Left cardiac atrium (tissue), 4 donors: ENCODE measurements at regions not wholly inside any gene's neighbourhood (a gene's known extent, or its start where the extent isn't known, plus 50 kb on each side); places are given as distances from the start of the nearest gene placed in this dataset.

ENCODE experiments used
- ATAC-seq, 2 donors: fragments of 200-7000 bp; cut with Tn5 transposase; one replicate each; pipeline ENCODE4 v1.9.1; 2020; ENCODE audit warnings: mild to moderate bottlenecking in 2 of 2, moderate library complexity in 2 of 2
- DNase-seq: peaks from one replicate; pipeline ENCODE4 v3.0.0-alpha.2; 2020
- intact Hi-C, 2 donors: fragments of 100-400 bp; cut with DNase I; formaldehyde crosslinking; loops; one replicate each; pipeline versions ENCODE4 v1.14.1 to v1.15.1; 2022 to 2023
- donor health status: DM: no; HTN: yes; CAD: no.
- donor health status: DM: no; HTN: yes; CAD: no; lungs with severe emphysema.
- donor health status: DM: yes; HTN: yes; CAD: no.
- donor health status: Dilated cardiomyopathy.

DNA sequence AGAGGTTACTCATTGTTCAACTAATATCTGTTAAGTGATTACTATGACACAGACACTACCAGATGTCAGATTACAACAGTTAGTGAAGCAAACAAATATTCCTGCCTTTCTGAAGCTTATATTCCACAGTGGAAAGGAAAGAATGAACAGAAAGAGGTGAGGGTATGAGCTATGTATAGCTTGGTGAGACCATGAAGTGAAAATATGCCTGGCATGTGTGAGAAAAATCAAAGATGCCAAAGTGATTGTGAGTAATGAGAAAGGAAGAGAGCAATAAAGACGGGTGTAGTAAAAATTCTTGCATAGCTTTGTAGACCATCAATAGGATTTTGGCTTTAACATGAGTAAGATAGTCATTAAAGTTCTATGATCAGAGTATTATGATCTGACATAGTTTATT lies 734.5 kb upstream of the NUDT12 start:
- ATAC-seq: no peak
- intact Hi-C loops: no loop called here
- no peak for DNase-seq

DNA sequence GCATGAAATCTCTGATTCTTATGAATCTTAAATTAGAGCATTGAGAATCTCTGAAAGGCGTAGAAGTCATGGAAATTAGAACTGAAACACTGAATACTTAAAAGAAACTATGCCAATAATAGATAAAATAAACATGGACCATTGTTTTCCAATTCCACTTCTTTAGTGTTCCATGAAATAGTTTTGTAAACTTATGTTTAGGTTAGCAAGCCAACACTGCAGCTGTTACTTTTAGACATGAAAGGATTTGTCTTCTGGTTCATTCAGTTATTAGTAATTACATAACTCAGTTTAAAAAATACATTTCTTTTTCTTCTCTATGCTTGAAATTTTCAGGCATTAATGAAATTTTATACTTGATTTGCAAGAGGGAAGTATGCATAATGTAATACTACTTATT lies 733.4 kb upstream of the NUDT12 start:
- DNase-seq (no peak), ATAC-seq (no peak)
- intact Hi-C loops: no loop called here

DNA sequence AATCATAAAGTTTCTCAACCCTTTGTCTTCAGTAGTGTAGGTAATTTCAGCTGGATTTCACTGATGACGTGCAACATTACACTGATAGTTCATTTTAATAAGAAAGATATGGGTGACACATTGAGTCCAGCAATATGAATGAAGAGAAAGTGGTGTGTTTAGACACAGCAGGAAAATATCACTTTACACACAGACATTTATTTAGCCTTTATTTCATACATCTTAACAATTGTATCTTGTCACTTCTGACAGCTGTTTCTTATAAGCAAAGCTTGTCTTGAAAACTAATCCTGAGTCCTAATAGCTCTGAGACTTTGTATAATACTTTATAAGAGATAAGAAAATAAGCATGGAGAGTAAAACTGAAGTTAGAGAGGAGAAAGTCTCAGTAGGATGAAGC lies 720.5 kb upstream of the NUDT12 start:
- intact Hi-C loops: no loop called here
- no peak for ATAC-seq
- DNase-seq: no peak

DNA sequence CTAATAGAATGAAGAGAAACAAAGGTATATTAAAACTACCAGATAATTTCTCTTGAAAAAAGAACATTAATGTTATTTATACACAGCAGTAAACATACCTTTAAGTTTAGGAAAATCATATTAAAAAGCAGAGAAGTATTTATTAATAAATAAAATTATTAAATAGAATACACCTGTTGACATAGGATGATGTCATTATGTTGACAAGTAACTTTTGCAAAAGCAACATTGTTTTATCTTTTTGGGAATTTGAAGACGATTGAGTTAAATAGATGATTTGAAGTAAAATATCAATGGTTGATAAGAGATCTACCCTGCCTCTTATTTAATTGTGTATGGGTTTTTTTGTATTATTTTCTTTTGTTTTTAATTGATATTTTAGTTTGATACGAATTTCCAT lies 711.1 kb upstream of the NUDT12 start:
- intact Hi-C loops: no loop called here
- DNase-seq (no peak), ATAC-seq (no peak)

DNA sequence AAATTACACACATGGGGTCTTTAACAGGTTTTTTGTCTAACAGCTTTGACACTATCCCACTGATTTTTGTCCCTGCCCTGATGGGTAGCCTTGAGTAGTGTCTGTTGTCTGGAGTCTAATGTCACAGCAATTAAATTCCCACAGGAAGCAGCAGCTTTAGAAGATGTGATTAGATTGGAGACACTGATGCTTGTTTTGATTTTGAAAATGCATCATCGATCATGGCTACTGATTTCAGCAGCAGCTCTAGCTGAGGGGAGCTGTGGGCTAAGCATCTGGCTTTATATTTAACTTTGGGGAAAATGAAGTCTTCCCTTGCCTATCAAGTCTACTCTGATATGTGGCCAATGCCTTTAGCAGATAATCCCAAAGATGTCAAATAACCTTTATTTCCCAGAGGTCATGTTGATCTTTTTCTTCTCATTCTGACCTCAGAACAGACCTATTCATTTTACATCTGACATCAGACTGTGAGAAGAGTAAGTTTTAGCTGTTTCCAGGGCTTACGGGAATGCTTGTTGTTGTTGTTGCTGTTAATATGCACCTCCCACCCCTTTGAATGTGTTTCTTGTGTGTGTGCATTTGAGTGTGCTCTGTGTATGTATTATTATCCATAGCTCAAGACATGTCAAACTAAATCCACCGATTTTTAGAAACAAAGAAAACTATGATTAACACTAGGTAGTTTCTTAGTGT lies 704.9 kb upstream of the NUDT12 start:
- no peak for ATAC-seq
- no peak for DNase-seq
- intact Hi-C loops: no loop called here

DNA sequence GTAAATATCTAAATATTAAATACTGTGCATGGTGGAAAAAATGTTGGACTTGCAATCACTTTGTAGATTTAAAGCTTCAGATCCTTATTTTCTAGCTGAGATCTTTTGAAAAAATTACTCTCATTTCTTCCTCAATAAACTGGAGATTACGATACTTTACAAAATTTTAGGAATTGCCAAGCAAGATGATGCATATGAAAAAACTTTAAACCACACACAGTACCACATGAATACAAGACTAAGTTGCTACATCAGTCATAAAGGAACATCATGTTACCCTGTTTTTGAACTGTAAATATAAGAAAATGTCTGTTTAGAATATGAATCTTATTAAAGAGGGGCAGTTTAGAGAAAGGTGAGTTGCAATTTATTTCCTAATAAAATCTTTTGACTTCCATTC lies 703.6 kb upstream of the NUDT12 start:
- DNase-seq (no peak), ATAC-seq (no peak)
- intact Hi-C loops: no loop called here

DNA sequence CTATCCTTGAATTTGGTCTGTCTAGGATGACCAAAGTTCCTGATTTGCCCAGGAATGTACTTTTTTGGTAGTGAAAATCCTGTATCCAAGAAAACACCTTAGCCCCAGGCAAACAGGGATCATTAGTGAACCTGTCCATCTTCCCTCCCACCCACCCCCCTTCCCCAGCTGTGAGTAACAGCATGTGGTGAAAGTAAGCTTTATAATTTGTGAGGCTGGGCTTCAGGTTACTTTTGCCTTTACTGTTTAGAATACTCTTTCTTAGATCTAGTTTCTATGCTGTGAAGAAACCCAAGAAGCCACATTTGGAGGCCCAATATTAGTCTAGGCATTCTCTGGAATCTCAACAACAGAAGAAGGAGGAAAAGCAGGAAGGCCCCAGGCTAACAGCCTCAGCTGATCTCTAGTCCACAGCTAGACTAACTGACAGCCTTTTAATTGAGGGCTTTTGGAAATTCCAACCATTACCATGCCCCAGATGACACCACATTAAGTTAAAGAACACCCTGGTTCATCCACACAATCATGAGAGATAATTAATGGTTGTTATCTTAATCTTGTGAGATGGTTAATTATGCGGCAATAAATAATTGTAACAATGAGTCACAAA lies 703.0 kb upstream of the NUDT12 start:
- intact Hi-C loops: no loop called here
- ATAC-seq: no peak
- no peak for DNase-seq

DNA sequence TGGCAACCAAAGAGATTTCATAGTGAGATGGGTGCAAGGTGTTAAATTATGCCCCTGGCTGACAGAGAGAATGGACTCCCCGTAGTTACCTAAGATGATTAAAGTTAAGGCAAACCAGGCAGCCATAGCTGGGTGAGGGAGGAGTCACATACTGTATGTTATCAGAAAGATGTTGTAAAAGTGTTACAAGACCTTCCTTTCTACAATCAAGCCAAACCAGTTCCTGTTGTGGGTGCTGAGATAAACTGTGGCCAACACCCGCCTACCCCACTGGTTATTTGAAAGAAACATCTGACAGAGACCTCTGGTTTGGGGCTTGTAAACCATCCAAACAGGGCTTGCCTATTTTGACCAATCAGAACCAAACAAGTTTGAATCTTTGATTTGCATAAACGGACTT lies 684.7 kb upstream of the NUDT12 start:
- intact Hi-C loops: no loop called here
- DNase-seq: no peak
- no peak for ATAC-seq

DNA sequence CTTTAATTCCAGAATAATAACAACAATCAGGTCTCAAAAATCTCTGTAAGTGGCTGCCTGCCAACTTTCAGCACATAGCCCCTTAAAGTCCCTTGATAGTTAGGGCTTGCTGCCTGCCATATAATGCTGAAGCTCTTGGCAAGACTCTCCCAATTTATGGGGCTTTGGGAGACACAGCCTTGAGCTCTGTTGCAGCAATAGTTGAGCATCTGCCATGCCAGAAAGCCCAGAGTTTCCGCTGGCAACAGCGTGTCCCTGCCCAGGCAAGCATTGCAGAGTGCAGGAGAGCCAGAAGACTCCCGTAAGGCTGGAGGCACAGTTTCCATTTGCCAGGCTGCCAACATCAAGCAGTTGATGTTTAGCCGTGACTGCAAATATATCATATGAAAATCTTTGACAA lies 678.5 kb upstream of the NUDT12 start:
- ATAC-seq (no peak), DNase-seq (no peak)
- intact Hi-C loops: no loop called here

DNA sequence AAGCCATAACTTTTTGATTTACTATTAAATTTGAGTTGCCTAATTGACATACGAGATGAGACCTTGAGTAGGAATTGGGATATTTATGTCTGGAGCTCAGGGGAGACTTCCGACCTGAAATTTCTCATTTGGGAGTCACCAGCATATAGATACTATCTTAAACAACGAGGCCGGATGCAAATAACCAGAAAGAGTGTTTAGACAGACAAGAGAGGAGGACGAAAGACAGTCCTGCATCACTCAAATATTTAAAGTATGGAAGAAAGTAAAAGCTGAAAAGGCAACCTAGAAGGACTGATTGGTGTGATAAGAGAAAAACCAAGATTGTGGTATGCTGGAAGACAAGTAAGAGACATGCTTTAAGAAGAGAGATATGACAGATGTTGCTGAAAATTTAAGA lies 675.0 kb upstream of the NUDT12 start:
- no peak for ATAC-seq
- no peak for DNase-seq
- intact Hi-C loops: no loop called here

DNA sequence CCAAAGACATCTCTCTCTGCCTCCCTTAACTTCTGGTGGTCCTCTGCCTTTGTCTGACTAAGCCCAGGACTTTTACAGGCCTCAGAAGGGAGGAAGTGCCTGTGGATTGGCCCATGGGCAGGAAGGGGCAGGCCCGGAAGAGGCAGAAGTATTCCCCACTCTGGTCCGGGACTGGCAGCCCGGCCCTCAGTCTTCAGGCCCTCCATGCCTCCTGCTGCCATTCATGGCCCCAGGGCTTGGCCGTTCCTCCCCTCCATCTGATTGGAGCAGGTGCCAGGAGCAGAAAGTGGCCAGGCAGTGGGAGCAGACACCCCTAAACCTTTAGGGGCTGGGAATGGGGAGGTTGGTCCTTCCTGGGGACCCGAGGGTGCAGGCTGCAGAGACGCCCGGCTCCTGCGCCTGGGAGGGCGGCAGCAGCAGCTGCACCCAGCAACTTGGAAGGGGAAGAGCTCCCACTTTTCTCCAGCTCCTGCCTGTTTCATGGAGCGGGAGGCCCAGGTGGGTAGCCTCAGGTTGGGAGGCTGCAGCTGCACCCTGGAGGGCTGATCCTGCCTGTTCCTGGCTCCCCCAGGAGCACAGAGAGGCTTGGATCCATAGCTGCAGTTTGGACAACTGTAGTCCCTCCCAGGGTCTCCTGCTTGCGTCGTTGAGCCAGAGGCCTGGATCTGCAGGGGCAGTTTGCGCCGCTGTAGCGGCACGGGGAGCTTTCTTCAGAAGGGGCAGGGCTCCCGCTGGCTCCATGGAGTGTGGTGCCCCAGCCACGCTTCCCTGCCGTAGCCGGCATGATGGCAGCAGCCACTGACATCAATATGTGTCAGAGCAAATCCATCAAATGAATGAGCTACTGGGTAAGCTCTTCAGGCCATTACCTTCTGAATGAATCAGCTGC lies 661.5 kb upstream of the NUDT12 start:
- DNase-seq: no peak
- no peak for ATAC-seq
- intact Hi-C loops: no loop called here

DNA sequence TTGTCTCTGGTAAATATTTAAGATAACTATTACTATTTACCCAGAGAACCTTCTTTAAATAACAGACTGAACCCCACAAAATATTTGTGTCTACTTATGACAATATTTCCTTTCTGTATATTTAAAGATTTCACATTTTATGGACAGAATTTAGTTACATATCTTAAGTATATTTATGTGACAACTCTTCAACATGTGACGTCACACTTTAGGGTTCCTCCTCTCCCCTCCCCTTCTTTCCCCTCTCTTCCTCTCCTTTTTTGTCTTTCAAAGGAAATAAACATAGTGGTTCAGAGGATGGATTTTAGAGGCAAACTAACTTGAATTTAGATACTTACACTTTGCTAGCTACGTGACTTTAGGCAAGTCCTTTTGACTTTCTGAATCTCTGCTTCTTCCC lies 655.6 kb upstream of the NUDT12 start:
- ATAC-seq: no peak
- intact Hi-C loops: no loop called here
- DNase-seq: no peak

DNA sequence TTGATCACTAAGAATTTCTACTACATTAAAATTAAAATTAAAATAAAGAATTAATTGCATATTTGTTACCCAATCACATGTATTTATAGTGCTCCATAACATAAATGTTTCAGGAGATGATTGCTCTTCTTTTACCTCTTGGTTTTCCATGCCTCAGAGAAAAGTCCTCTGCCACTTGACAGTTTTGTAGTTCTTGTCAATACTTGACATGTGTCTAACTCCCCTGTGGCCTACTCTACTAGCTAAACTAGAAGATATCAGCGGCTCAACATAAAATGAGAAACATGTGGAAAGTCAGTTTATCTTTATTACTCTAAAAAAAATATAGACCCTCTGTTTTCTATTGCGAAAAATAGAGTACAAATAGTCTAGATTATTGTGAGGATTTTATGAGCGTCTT lies 650.6 kb upstream of the NUDT12 start:
- DNase-seq (no peak), ATAC-seq (no peak)
- intact Hi-C loops: no loop called here

DNA sequence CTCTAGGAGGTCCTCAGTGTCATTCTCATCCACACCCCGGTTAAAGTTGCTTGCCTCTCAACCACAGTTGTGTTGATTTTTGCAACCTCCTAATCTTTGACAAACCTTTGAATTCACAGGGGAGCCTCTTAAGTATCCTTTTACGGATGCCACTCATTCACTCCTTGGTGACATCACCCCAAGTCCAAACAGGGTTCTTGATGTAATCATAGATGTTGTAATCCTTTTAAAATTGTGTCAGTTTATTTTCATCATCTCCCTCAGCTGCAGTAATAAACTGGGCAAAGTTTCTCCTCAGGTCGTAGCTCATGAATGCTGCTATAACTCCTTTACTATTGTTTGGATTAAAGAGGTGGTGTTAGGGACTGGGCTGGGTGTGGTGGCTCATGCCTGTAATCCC lies 637.2 kb upstream of the NUDT12 start:
- ATAC-seq (no peak), DNase-seq (no peak)
- intact Hi-C loops: no loop called here

DNA sequence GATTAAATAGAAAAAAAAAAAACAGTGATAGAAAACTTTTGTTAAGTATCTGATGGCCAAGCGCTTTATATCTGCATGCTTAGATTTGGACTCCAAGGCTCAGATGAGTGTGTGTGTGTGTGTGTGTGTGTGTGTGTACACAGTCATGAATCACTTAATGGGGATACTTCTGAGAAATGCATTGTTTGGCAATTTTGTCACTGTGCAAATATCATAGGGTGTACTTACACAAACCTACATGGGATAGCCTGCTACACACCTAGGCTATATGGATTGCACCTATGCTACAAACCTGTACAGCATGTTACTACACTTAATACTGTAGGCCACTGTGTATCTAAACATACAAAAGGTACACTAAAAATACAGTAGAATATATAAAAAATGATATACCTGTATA lies 635.6 kb upstream of the NUDT12 start:
- intact Hi-C loops: no loop called here
- no peak for ATAC-seq
- no peak for DNase-seq

DNA sequence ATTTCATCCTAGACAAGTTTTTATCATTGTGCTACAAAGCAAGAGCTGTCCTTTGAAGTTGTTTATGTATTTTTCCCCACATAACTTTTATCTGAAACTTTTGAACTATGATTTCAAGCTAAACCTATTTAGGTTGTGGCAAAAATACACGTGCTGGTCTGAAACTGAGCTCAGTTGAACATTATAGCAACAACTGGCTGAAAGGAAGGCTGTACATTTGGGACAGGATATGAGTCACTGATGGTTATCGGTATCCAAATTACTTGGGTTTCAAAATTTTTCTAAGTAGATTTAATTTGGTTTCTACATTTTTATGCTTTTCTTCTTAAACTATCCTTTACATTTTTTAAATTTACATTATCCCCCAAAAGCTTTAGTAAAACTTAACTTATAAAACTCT lies 627.3 kb upstream of the NUDT12 start:
- intact Hi-C loops: no loop called here
- no peak for ATAC-seq
- DNase-seq: no peak

DNA sequence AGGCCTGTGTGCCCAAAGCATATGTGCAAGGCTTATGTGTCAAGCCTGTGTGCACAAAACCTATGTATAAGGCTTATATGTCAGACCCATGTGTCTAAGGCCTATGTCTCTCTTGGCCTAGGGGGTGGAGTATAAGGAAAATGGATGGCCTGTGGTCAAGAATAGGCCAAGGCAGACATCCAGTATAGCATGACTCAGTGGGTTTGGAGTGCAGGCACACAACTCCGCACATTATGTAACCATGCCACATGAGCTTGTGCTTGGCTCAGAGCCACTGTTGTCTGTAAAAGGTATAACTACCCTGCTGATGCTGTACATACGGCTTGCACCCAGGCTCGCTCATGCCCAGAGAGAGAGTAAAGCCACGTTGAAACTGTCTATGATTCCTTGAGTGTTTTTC lies 626.4 kb upstream of the NUDT12 start:
- DNase-seq: no peak
- ATAC-seq: no peak
- intact Hi-C loops: no loop called here

DNA sequence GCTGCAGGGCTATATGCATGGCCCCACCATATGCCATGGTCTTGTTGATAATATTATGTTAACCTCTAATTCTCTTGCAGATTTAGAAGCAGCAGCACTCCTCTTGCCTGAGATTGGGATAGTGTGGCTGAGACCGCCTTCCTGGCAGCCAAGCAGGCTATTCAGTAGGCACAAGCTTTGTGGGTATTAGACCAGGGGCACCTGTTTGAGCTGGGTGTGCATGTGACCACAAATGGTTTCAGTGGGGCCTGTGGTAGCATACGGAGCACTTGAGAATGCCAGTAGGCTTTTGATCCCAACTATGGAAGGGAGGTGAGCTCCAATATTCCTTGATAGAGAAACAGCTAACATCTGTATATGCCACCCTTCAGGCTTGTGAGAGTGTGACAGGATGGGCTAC lies 625.1 kb upstream of the NUDT12 start:
- ATAC-seq (no peak), DNase-seq (no peak)
- intact Hi-C loops: no loop called here

DNA sequence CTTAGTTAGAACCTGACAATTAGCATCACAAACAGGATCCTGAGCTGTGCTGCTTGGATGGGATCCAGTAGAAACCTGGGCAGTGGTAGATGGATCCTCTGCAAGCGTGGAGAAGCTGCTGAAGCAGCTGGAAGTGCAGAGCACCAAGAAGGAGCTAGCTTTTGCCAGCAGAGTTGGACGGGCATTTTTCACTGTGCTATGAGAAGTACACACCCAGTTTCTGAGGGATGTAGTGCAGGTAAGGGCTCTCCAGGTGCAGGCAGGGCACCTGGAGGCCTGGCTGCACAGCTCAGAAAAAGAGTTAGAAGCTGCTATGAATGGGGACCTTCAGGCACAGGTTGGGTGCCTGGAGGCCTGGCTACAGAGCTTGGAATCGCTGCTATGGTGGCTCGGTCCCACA lies 623.9 kb upstream of the NUDT12 start:
- intact Hi-C loops: no loop called here
- no peak for DNase-seq
- ATAC-seq: no peak

DNA sequence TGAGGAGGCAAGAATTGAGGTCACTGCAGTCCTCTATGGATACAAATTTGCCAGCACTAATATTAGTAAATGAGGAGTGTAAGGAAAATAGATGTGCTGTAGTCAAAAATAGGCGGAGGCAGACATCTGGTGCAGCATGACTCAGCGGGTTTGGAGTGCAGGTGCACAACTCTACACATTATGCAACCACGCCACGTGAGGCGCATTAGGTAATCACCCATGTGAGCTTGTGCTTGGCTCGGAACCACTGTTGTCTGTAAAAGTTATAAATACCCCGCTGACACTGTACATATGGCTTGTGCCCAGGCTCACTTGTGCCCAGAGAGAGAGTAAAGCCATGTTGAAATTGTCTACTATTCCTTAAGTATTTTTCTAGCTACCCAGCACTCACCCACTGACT lies 623.5 kb upstream of the NUDT12 start:
- intact Hi-C loops: no loop called here
- DNase-seq (no peak), ATAC-seq (no peak)

DNA sequence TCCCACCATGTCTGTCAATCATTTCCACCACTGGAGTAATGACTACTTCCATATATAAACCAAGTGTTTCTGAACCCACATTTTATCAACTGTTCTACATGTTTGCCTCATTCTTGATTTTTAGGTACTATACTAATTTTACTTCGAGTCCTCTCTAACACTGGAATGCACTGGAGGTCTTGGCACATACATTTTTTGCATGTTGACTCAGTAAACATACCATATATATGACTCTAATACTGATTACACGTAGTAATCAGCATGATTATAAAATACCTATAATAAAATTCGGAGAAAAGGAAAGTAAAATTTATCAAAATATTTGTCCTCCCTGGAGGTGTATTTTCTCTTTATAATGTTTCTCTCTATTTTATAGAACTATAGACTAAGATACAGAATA lies 621.7 kb upstream of the NUDT12 start:
- intact Hi-C loops: no loop called here
- no peak for ATAC-seq
- no peak for DNase-seq
